GM12874 (cell line): ENCODE measurements at regions not wholly inside any gene's neighbourhood (a gene's known extent, or its start where the extent isn't known, plus 50 kb on each side); places are given as distances from the start of the nearest gene placed in this dataset.

ENCODE experiments used
- TF ChIP-seq, protein P1 (sequence below): IDR thresholded peaks from 2 replicates; pipeline ENCODE4 v1.5.1; 2011; ENCODE audit warnings: low read depth, mild to moderate bottlenecking, control low read depth, low read length, moderate library complexity; ENCODE audit not compliant: insufficient read depth

DNA sequence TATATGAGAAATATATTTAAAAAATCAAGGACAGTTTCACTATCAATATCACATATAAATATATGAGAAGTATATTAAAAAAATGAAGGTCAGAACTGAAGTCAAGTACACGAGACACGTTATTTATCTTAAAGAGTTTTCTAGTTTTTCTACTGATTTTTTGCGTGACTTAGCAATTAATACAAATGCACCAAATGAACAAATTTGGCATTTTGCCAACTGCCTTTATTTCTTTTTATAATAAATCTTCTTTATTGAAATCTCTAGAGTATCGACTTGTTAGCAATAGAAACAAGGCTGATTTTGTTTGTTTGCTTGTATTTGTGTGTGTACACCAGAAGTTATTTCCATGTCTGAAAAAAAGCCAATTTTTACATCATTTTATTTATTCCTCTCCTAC is 1684.7 kb upstream of the RAG2 start:
- TF ChIP-seq, protein P1, sequence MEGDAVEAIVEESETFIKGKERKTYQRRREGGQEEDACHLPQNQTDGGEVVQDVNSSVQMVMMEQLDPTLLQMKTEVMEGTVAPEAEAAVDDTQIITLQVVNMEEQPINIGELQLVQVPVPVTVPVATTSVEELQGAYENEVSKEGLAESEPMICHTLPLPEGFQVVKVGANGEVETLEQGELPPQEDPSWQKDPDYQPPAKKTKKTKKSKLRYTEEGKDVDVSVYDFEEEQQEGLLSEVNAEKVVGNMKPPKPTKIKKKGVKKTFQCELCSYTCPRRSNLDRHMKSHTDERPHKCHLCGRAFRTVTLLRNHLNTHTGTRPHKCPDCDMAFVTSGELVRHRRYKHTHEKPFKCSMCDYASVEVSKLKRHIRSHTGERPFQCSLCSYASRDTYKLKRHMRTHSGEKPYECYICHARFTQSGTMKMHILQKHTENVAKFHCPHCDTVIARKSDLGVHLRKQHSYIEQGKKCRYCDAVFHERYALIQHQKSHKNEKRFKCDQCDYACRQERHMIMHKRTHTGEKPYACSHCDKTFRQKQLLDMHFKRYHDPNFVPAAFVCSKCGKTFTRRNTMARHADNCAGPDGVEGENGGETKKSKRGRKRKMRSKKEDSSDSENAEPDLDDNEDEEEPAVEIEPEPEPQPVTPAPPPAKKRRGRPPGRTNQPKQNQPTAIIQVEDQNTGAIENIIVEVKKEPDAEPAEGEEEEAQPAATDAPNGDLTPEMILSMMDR, result no peak

DNA sequence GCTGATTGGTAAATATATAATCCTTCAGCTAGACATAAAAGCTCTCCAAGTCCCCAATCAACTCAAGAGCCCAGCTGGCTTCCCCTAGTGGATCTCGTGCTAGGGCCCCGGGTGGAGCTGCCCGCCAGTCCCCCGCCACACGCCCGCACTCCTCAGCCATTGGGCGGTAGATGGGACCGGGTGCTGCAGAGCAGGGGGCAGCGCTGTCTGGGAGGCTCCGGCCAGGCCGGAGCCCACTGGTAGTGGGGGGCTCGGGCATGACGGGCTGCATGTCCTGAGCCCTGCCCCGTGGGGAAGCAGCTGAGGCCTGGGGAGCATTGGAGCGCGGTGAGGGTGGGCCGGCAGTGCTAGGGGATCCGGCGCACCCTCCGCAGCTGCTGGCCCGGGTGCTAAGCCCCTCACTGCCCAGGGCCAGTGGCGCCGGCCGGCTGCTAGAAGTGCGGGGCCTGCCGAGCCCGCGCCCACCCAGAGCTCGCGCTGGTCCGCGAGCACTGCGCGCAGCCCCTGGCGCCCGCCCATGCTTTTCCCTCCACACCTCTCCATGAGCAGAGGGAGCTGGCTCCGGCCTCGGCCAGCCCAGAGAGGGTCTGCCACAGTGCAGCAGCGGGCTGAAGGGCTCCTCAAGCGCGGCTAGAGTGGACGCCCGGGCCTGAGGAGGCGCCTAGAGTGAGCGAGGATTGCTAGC is 1680.6 kb upstream of the RAG2 start:
- TF ChIP-seq, protein P1, result no peak

DNA sequence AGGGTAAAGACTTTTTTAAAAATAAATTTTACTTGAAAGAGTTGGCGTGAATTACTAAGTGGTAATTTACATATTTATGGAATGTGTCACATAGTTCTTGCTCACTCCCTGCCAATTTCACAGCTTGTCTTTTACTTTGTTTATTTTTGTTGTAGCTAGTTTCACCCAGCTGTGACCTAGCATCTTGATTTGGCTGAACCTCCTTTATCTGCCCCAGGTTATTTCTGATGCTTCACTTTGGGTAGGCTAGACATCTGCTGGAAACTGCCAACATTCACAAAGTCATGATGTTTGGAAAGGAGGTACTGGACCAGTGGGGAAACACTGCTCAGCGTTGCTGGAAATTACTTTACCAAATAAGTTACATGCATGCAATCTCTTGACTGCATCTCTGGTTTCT is 1676.0 kb upstream of the RAG2 start:
- TF ChIP-seq, protein P1, result no peak

DNA sequence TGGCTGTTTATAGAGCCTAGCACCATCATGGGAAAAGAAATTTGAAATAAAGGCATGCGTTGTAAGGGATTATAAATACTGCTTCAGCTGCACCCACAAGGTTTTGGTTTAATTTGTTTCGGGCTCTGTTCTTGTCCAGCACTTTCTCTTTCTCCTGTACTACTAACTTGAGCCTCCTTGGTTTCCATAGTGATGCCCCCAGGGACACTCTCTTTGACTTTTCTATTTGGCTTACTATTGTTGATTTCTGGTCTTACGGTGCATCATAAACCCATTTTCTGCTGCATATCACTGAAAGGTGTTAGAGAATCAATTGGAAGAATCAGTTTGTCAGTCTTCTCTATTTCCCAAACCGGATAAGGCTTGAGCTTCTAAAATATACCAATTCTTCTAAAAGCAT is 1674.3 kb upstream of the RAG2 start:
- TF ChIP-seq, protein P1, result no peak

DNA sequence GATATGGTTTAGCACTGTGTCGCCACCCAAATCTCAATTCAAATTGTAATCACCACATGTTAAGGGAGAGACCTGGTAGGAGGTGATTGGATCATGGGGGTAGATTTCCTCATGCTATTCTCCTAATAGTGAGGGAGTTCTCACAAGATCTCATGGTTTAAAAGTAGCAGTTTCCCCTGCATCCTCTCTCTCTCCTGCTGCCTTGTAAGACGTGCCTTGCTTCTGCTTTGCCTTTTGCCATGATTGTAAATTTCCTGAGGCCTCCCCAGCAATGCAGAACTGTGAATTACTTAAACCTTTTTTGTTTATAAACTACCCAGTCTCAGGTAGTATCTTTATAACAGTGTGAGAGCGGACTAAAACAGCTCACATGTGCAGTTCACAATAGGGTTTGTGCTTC is 1668.7 kb upstream of the RAG2 start:
- TF ChIP-seq, protein P1, result no peak

DNA sequence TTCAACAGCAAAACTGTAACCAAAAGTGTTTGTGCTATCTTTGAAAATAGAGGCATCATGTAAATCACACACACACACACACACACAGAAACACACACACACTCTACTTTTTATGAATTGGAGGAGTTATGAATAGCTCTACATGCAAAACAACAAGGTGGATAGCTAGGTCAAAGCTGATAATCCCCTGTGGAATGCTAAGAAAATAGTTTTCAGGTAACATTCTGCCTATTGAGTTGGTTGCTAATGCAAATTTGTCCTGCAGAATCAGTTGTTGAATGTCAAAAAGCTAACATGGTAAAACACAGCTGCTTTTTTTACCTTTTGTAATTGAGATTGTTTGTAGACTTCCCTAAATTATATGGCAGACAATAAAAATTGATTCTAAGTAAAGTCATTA is 1658.4 kb upstream of the RAG2 start:
- TF ChIP-seq, protein P1, result no peak

DNA sequence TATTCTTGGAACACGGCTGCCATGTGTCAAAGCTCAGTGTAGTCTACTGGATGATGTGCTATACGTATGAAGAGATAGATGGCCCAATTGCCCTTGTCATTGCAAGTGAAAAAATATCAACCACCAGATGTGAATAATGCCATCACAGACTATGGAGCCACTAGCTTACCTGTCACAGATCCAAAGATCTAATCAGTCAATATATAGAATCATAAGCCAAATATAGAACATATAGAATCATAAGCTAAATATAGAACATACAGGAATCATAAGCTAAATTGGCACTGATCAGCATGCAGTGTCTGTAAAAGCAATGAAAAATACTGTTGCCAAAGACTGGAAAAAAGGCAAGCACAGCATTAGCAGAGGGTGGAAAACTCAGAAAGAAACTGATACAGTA is 1656.9 kb upstream of the RAG2 start:
- TF ChIP-seq, protein P1, result no peak
